Stimulated activated naive CD4-positive, alpha-beta T cell (primary cell): ENCODE measurements at regions not wholly inside any gene's neighbourhood (a gene's known extent, or its start where the extent isn't known, plus 50 kb on each side); places are given as distances from the start of the nearest gene placed in this dataset.
A peak's percentile ranks its signal among the peaks of the same experiment; 100 is the strongest.

Experiments
- DNase-seq, 6 experiments: peaks; one replicate each; lab custom pipeline; 2025; lab: John Stamatoyannopoulos, UW

DNA sequence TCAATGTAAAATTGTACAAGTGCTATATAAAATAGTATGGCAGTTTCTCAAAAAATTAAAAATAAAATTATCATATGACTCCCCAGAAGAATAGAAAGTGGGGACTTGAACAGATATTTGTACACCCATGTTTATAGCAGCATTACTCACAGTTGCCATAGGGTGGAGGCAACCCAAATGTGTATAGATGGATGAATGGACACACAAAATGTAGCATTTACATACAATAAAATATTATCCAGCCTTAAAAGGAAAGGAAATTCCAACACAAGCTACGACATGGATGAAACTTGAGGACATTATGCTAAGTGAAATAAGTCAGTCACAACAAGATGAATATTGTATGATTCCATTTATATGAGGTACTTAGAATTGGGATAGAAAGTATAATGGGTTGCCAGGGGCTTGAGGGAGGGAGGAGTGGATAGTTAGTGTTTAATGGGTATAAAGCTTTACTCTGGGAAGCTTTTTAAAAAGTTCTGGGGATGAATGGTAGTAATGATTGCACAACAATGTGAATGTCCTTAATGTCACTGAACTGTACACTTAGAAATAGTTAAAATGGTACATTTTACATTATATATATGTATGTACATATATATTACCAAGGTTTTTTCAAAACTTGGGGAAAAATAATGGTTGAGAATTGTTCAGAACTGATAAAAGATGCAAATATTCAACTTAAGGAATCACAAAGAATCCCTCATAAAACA, 53.0 kb upstream of the ADORA3 start:
- DNase-seq: peak in 1 of 6 experiments; percentile 2

DNA sequence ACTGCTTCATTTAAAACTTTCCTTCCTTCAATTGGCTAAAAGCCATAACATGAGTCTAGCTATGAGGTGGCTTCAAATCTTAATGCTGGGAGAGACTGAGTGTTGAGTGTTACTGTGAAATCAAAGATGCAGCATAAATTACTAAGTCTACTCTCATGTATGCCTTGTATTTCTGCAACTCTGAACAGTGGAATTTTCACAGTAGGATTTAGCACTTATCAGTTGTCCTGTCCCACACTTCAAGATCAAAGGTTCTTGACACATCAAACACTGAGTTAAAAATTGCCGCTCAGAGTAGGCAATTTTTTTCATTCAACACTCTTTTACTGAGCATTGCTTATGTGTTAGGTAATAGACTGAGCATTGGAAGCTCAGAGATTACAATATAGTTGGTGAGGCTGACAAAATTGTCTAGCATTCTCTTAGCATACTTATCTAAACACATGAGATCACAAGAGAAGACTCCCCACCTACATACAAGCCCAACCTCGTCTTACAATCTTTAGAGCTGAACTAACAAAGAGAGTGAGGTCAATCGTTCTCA, 56.4 kb upstream of the ADORA3 start:
- DNase-seq: no peak

DNA sequence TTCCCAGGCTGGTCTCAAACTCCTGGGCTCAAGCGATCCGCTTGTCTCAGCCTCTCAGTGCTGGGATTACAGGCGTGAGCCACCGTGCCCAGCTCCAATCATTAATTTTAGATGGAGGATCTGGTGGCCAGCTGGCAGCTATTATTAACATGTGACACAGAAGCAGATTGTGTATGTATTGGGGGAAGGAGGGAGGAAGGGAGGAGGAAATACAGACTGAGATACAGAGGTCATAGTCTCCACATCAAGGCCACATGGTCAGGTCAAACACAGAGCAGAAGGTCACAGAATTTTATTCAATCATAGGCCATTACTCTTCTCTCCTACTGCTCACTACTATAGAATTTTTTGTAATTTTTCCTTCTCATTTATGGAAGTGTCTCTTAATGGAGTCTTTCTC, 57.9 kb upstream of the ADORA3 start:
- no peak for DNase-seq

- DNase-seq: no peak
Measured at GRCh38 chr1:111563619-111564018, 56.0 kb upstream of the RAP1A start.

- no peak for DNase-seq
Measured at GRCh38 chr1:111565079-111565478, 54.5 kb upstream of the RAP1A start.

GRCh38 chr1:111565968-111566367, 53.6 kb upstream of the RAP1A start:
- DNase-seq: no peak

DNA sequence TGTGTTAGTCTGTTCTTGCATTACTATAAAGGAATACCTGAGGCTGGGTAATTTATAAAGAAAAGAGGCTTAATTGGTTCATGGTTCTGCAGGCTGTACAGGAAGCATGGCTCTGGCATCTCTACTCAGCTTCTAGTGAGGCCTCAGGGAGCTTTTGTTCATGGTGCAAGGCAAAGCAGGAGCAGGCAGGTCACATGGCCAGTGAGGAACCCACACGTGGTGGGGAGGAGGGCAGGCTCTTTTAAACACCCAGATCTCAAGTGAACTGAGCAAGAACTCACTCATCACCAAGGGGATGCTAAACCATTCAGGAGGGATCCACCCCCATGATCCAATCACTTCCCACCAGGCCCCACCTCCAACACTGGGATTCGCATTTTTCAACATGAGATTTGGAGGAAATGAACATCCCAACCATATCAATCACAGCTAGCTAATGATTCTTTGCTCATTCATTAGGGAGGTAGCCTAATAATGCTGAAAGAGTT, 51.4 kb upstream of the RAP1A start:
- DNase-seq: no peak
